Hepatocyte (in vitro differentiated cells): ENCODE measurements at regions not wholly inside any gene's neighbourhood (a gene's known extent, or its start where the extent isn't known, plus 50 kb on each side); places are given as distances from the start of the nearest gene placed in this dataset.

Source experiments
- CTCF ChIP-seq: fragments of 200-600 bp; sonication (generic); IDR thresholded peaks from 2 replicates; pipeline ENCODE4 v1.5.1; 2016; ENCODE audit warnings: antibody characterized with exemption, mild to moderate bottlenecking; ENCODE audit not compliant: poor library complexity
- EZH2 ChIP-seq: fragments of 200-600 bp; sonication (generic); IDR thresholded peaks from 2 replicates; pipeline ENCODE4 v1.6.1; 2016; ENCODE audit warnings: antibody characterized with exemption, mild to moderate bottlenecking, borderline replicate concordance
- EZH2phosphoT487 ChIP-seq: fragments of 200-600 bp; sonication (generic); IDR thresholded peaks from one replicate; pipeline ENCODE4 v1.6.1; 2018; ENCODE audit warnings: antibody characterized with exemption, mild to moderate bottlenecking, low read depth, moderate library complexity; ENCODE audit not compliant: unreplicated experiment, severe bottlenecking

GRCh38 chr20:62566266-62566665 is 76.0 kb upstream of the SLCO4A1 start:
- no peak for TF ChIP-seq CTCF
- TF ChIP-seq EZH2phosphoT487: no peak
- TF ChIP-seq EZH2: no peak
